HL-60 (cell line): ENCODE measurements at regions not wholly inside any gene's neighbourhood (a gene's known extent, or its start where the extent isn't known, plus 50 kb on each side); places are given as distances from the start of the nearest gene placed in this dataset.

Experiments
- CTCF ChIP-seq: IDR thresholded peaks from one replicate; pipeline ENCODE4 v1.5.1; 2011; ENCODE audit warnings: low read length, control low read depth, inconsistent platforms; ENCODE audit not compliant: insufficient read depth
- POLR2AphosphoS5 ChIP-seq: IDR thresholded peaks from 2 replicates; pipeline ENCODE4 v1.6.1; 2012; ENCODE audit warnings: low read depth

GRCh38 chr13:33405371-33405770 is 119.8 kb upstream of the STARD13 start:
- TF ChIP-seq CTCF = no peak
- TF ChIP-seq POLR2AphosphoS5 = no peak
